HUES6 (cell line): ENCODE measurements at regions not wholly inside any gene's neighbourhood (a gene's known extent, or its start where the extent isn't known, plus 50 kb on each side); places are given as distances from the start of the nearest gene placed in this dataset.
A peak's percentile ranks its signal among the peaks of the same experiment; 100 is the strongest.

ENCODE experiments used
- H3K27ac ChIP-seq: 2 replicates; pipeline ENCODE4 v1.7.0; 2013; ENCODE audit warnings: low read depth, mild to moderate bottlenecking, low read length, inconsistent platforms
- H3K27me3 ChIP-seq: 2 replicates; pipeline ENCODE4 v1.6.1; 2013; ENCODE audit warnings: low read length; ENCODE audit not compliant: control insufficient read depth, insufficient read depth
- H3K36me3 ChIP-seq: 2 replicates; pipeline ENCODE4 v1.6.1; 2013; ENCODE audit warnings: low read length; ENCODE audit not compliant: control insufficient read depth, insufficient read depth
- H3K4me1 ChIP-seq: 2 replicates; pipeline ENCODE4 v1.6.1; 2013; ENCODE audit warnings: low read length; ENCODE audit not compliant: control insufficient read depth, insufficient read depth
- H3K4me3 ChIP-seq: 2 replicates; pipeline ENCODE4 v1.5.1; 2013; ENCODE audit warnings: low read depth, low read length
- H3K9ac ChIP-seq: one replicate; pipeline ENCODE4 v1.6.1; 2013; ENCODE audit warnings: mild to moderate bottlenecking, low read length
- H3K9me3 ChIP-seq: 2 replicates; pipeline ENCODE4 v1.6.1; 2013; ENCODE audit warnings: low read depth, low read length; ENCODE audit not compliant: control insufficient read depth, insufficient read depth

DNA sequence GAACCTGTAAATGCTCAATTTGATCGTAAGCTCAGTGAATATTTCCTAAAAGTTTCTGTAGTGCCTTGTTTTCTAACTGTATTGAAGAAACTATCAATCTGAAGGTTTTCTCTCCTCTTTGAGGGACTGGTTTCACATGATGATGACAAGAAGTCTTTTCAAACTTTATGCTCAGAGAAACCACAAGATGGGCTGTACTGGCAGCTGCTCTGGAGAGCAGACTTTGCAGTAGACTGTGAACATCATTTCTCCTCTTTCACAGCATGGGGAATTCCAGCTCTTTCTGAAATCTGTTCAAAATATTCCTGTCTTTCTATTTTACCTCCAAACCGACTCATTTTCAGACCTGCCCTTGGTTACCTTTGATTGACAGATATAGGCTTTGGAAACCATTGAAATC lies 194.4 kb downstream of the IZUMO3 start:
- peaks cover 3% of the 10 kb centered on the region; the same call in 1 of the 2 replicates for H3K9me3 ChIP-seq
- no peak overlapping the region for H3K27ac ChIP-seq

DNA sequence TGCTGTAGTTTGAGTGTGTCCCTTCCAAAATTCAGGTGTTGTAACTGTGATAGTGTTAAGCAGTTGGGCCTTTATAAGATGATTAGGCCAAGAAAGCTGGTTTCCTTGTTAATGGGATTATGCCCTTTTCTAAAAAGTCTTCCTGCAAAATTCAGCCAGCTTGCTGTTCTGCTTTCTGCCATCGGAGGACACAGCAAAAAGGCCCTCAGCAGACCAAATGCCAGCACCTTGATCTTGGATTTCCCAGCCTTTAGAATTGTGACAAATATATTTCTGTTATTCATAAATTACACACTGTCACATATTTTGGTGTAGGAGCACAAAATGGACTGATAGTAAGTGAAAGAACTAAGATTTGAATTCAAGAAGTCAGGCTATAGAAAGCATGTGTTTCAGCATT lies 203.2 kb downstream of the IZUMO3 start:
- Histone ChIP-seq H3K27ac (no peak overlapping the region), H3K27me3 (no peaks in the 10 kb centered on the region), H3K9me3 (no peaks in the 10 kb centered on the region), H3K36me3 (no peaks in the 10 kb centered on the region), H3K4me3 (no peak overlapping the region), H3K9ac (no peak overlapping the region), H3K4me1 (no peaks in the 10 kb centered on the region)

More for the DNA sequence above, 194.4 kb downstream of the IZUMO3 start:
- Histone ChIP-seq H3K4me3 (no peak overlapping the region), H3K9ac (no peak overlapping the region), H3K27me3 (no peaks in the 10 kb centered on the region), H3K36me3 (no peaks in the 10 kb centered on the region), H3K4me1 (no peaks in the 10 kb centered on the region)

DNA sequence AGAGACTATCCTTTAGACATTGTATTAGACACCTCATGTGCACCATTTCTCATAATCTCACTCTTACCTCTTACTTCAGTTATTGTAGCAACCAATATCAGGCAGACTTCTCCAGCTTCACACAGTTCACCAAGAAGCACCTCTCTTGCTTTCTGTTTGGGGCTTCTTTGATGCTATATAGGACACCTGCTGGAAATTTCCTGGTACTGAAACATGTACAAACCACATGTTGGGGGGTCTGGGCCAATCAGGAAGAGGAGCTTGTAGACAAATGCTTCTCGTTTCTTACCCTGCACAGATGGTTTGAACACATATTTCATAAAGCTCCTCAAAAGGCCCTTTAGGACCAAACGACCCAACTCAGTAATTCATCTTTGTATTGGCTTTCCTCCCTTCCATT lies 212.1 kb downstream of the IZUMO3 start:
- Histone ChIP-seq H3K36me3 (no peaks in the 10 kb centered on the region), H3K9me3 (no peaks in the 10 kb centered on the region)

DNA sequence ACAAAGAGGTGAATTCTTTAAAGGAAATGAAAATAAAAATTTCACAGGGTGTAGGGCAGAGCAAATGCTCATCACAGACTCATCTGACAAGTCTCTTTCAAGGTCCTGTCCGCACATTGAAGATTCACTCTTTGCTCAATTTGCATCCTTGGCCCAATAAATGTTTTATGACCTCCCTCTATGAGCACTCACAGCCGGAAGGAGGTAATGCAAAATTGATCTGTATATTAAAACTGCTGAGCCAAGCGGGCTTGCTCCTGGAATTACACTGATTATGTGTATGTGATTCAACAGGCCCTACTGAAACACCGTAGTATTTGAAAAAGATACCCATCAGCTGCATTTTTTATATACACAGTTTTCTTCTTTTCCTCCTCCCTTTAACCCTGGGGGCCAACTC lies 246.8 kb downstream of the IZUMO3 start:
- Histone ChIP-seq H3K4me3 (no peak overlapping the region), H3K36me3 (no peaks in the 10 kb centered on the region), H3K9me3 (no peaks in the 10 kb centered on the region), H3K27ac (no peak overlapping the region), H3K27me3 (no peaks in the 10 kb centered on the region), H3K4me1 (no peaks in the 10 kb centered on the region), H3K9ac (no peak overlapping the region)

More for the DNA sequence above, 212.1 kb downstream of the IZUMO3 start:
- Histone ChIP-seq H3K27ac (no peak overlapping the region), H3K27me3 (no peaks in the 10 kb centered on the region), H3K9ac (no peak overlapping the region), H3K4me3 (no peak overlapping the region), H3K4me1 (peaks cover 6% of the 10 kb centered on the region; the same call in 1 of the 2 replicates)

DNA sequence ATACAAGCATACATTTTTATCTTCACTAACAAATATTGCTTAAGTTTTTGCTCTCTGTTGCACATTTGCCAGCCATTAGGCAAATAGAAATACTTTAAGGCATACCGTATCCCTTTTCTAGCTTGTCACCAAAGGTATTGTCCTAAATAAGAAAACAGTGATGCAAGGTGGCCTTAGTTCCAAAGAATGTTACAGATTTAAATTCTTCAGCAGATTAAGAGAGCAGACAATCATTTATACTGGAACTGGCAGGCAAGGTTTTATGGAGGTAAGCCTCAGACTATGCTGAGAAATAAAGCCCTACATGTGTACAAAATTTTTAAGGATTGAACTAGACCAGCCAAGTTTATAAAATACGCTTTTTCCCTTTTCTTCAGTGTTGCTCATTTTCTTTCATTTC lies 247.8 kb downstream of the IZUMO3 start:
- H3K9me3 ChIP-seq: no peaks in the 10 kb centered on the region
- no peak overlapping the region for H3K27ac ChIP-seq
- no peaks in the 10 kb centered on the region for H3K36me3 ChIP-seq

DNA sequence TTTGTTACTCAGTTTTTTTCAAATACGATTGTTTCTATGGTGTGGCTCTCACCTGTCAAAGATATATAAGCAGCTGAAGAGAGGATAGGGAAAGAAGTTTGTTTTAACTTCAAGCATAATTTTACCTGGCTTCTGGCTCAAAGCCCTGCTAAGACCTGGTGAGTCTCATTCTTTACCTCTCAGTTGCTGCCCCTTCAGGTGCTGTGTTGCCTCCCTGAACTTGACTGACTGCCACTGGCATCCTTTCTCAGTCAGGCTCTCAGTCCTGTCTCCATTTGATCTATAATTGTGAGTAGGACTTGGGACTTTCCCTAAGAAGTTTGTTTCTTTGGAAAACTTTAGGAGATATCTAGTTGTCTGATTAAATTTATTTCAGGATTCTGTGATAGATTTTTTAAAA lies 249.6 kb downstream of the IZUMO3 start:
- no peak overlapping the region for H3K27ac ChIP-seq
- H3K36me3 ChIP-seq: no peaks in the 10 kb centered on the region
- H3K4me3 ChIP-seq: no peak overlapping the region
- H3K4me1 ChIP-seq: peaks cover 7% of the 10 kb centered on the region
- 0 out of 2 replicates have a peak, but pooled peaks cover 2% of the 10 kb centered on the region for H3K9me3 ChIP-seq
- H3K27me3 ChIP-seq: no peaks in the 10 kb centered on the region
- no peak overlapping the region for H3K9ac ChIP-seq

More for the DNA sequence above, 247.8 kb downstream of the IZUMO3 start:
- no peak overlapping the region for H3K9ac ChIP-seq
- H3K4me3 ChIP-seq: no peak overlapping the region
- H3K4me1 ChIP-seq: peaks cover 6% of the 10 kb centered on the region
- H3K27me3 ChIP-seq: no peaks in the 10 kb centered on the region

DNA sequence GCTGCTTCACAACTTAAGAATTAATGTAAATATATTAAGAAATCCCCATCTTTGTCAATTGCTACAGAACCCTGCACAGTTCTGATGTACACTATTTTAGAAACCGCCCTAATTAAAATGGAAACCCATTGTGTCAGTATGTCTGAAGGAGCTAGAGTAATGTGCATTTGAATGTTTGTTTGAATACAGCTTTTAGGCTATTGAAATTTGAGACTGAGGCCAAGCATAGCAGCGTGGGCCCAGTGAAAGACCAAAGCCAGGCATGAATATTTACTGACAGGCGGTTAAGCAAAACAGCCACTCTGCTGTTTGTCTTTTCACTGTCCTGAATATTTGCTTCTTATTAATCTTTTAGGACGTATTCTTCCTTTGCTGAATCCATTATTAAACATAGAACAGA lies 252.3 kb downstream of the IZUMO3 start:
- peaks cover 7% of the 10 kb centered on the region for H3K4me1 ChIP-seq
- no peaks in the 10 kb centered on the region for H3K36me3 ChIP-seq
- H3K9me3 ChIP-seq: peaks cover 15% of the 10 kb centered on the region; the same call in 1 of the 2 replicates
- no peak overlapping the region for H3K9ac ChIP-seq
- H3K4me3 ChIP-seq: no peak overlapping the region
- H3K27ac ChIP-seq: peak overlapping the region; percentile 71; the same call in 1 of the 2 replicates
- H3K27me3 ChIP-seq: no peaks in the 10 kb centered on the region

DNA sequence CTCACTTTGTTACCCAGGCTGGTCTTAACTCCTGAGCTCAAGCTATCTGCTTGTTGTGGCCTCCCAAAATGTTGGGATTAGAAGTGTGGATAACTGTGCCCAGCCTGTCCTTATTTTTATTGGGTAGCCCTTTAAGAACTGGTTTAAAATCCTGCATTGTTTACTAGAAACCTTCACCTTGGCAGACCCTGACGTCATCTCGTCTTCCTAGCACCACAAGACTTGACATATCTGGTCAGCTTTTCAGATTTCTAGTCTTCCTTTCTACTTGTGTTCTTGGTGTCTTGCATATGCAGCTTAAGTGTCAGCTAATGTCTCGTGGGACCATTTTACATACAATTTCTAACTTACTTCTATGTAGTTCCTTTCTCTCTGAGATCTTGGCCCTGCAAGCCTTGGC lies 258.9 kb downstream of the IZUMO3 start:
- Histone ChIP-seq H3K9ac (no peak overlapping the region), H3K4me3 (no peak overlapping the region), H3K27ac (no peak overlapping the region), H3K9me3 (peaks cover 15% of the 10 kb centered on the region; the same call in 1 of the 2 replicates), H3K36me3 (no peaks in the 10 kb centered on the region), H3K27me3 (no peaks in the 10 kb centered on the region), H3K4me1 (no peaks in the 10 kb centered on the region)

DNA sequence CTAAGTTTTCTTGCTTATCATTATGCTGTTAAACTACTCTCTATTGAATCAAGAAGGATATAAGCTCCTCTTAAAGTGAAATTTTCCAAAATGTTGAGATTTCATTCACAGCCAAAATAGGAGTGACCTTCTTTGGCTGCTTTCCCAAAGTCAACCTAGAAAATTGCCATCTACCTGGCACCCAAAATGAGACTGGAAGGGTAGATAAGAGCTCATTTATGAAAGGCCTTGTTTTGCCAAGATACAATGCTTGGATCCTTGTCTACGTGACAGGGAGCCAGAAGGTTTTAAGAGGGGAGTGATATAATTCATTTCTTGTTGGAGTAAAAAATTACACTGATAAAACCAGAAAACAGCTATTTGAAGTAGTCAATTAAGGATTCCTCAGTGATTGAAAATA lies 287.1 kb downstream of the IZUMO3 start:
- Histone ChIP-seq H3K9me3 (no peaks in the 10 kb centered on the region), H3K36me3 (no peaks in the 10 kb centered on the region), H3K9ac (no peak overlapping the region), H3K4me1 (no peaks in the 10 kb centered on the region), H3K27me3 (no peaks in the 10 kb centered on the region), H3K27ac (no peak overlapping the region), H3K4me3 (no peak overlapping the region)

DNA sequence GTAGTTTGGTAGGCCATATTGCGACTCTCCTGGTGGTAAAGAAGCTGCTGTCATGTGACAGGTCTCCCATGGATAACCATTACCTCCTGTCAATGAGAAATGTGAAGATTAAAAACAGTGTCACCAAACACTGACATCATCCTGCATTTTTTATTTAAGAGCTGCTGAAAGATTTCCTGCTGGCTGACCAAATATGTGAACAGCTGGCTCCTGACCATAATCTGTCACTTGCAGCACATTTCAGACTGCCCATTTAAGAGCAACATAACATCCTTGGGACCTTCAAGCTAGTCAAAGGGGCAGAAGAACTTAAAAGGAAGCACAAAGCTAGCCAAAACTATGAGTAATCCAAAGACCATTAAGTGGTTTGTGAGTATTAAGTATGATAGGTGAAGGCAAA lies 288.0 kb downstream of the IZUMO3 start:
- Histone ChIP-seq H3K4me3 (no peak overlapping the region), H3K9ac (no peak overlapping the region), H3K9me3 (no peaks in the 10 kb centered on the region), H3K27me3 (no peaks in the 10 kb centered on the region), H3K27ac (no peak overlapping the region), H3K4me1 (no peaks in the 10 kb centered on the region), H3K36me3 (no peaks in the 10 kb centered on the region)

DNA sequence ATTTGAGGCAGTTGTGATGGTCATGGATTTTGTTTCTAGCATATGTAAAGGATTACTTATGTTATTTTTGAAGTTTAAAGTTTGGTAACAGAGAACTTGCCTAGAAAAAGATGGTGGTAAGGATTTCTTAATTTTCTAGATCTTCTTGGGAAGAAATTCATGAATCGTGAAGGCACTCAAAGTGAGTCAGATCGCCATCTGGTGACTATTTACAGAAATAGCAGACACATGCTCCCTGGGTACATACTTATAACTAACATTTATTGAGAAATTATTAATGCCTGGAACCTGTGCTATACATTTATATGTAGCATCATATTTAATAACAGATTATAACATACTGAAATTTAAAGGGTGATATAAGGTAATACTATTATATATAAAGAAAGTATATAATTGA lies 299.7 kb downstream of the IZUMO3 start:
- H3K4me1 ChIP-seq: no peaks in the 10 kb centered on the region
- H3K27ac ChIP-seq: no peak overlapping the region
- H3K9ac ChIP-seq: no peak overlapping the region
- no peaks in the 10 kb centered on the region for H3K27me3 ChIP-seq
- H3K36me3 ChIP-seq: no peaks in the 10 kb centered on the region
- H3K9me3 ChIP-seq: no peaks in the 10 kb centered on the region
- H3K4me3 ChIP-seq: no peak overlapping the region

DNA sequence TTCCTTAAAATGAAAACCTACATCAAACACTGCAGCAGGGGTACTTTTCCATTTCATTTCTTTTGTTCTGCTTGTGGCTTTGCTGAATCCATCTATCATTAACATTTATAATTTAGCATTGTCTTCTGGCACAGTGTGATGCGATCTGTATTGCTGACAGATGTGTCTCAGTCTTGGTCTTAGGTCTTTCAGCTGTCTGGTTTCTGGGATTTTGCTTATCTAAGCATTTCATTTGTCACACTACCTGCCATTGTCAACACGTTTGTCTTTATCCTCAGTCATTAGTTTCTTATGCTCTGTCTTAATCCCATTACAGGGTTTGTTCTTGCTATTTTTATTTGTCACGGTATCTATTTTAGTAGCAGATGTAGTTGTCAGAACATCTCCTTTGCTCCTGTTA lies 303.1 kb downstream of the IZUMO3 start:
- H3K36me3 ChIP-seq: no peaks in the 10 kb centered on the region
- H3K4me3 ChIP-seq: no peak overlapping the region
- H3K27me3 ChIP-seq: no peaks in the 10 kb centered on the region
- H3K4me1 ChIP-seq: no peaks in the 10 kb centered on the region
- H3K27ac ChIP-seq: no peak overlapping the region
- no peak overlapping the region for H3K9ac ChIP-seq
- H3K9me3 ChIP-seq: peaks cover 8% of the 10 kb centered on the region; the same call in 1 of the 2 replicates
